ENCODE measurements at regions not wholly inside any gene's neighbourhood (a gene's known extent, or its start where the extent isn't known, plus 50 kb on each side); places are given as distances from the start of the nearest gene placed in this dataset.

GRCh38 chr22:47765757-47766156 is 1003.3 kb downstream of the TBC1D22A start (continued):
- TF ChIP-seq ZNF462 (CRISPR knock-in tag; IDR thresholded peaks at IDR 0.05), result no peak
- no peak for TF ChIP-seq JUNB (IDR thresholded peaks at IDR 0.05; ENCODE audit: unreplicated experiment)

GRCh38 chr22:47762141-47762540 is 999.7 kb downstream of the TBC1D22A start:
- no peak overlapping the region; the same call in 2 of the 3 replicates for H3K4me3 Mint-ChIP-seq
- H4K20me1 ChIP-seq (replicated peaks; ENCODE audit: insufficient read depth), result no peaks in the 10 kb centered on the region
- DNase-seq (ENCODE audit: low spot score) (no peak), ATAC-seq (no peak)
- no peaks in the 10 kb centered on the region for H3K4me1 ChIP-seq (ENCODE audit: insufficient read depth)
- no peak overlapping the region for H3K4me3 ChIP-seq
- no peak overlapping the region for H2AFZ ChIP-seq
- H3K36me3 ChIP-seq (ENCODE audit: insufficient read depth), result no peaks in the 10 kb centered on the region
- H3F3A ChIP-seq (replicated peaks; ENCODE audit: low read depth), result no peaks in the 10 kb centered on the region
- H3K36me3 Mint-ChIP-seq (ENCODE audit: low read depth), result no peaks in the 10 kb centered on the region; the same call in 2 of the 3 replicates
- H3K27me3 Mint-ChIP-seq (ENCODE audit: insufficient read depth, low read depth, poor library complexity), result peaks cover 6% of the 10 kb centered on the region
- TF ChIP-seq CTCF (conservative IDR thresholded peaks at IDR 0.05; ENCODE audit: low read depth in 2 of 2) (no peak), EZH2 (IDR thresholded peaks at IDR 0.05; ENCODE audit: low read depth, unreplicated experiment) (no peak), POLR2AphosphoS5 (IDR thresholded peaks at IDR 0.05; ENCODE audit: low read depth) (no peak), ETS1 (IDR thresholded peaks at IDR 0.05) (no peak)
- no peaks in the 10 kb centered on the region for H3K9me2 ChIP-seq (ENCODE audit: insufficient read depth)
- no peaks in the 10 kb centered on the region for H3K79me2 ChIP-seq (replicated peaks; ENCODE audit: insufficient read depth)
- no peaks in the 10 kb centered on the region for H3K27me3 ChIP-seq (ENCODE audit: insufficient read depth)
- H3K9me3 Mint-ChIP-seq, result peaks cover 20% of the 10 kb centered on the region
- H3K4me2 ChIP-seq, result no peak overlapping the region
- no peaks in the 10 kb centered on the region; the same call in 2 of the 3 replicates for H3K4me1 Mint-ChIP-seq
- H3K27ac ChIP-seq (ENCODE audit: low read depth), result no peak overlapping the region
- no peak overlapping the region for H3K27ac Mint-ChIP-seq

Measured in GM23338 (cell line).